HG02588 (cell line): ENCODE measurements at regions not wholly inside any gene's neighbourhood (a gene's known extent, or its start where the extent isn't known, plus 50 kb on each side); places are given as distances from the start of the nearest gene placed in this dataset.

Experiments
- ATAC-seq: cut with Tn5 transposase; IDR thresholded peaks from one replicate; pipeline ENCODE4 v1.9.1; 2021; ENCODE audit warnings: mild to moderate bottlenecking, moderate library complexity; ENCODE audit not compliant: unreplicated experiment

- ATAC-seq, result no peak
Observed at GRCh38 chr2:51484605-51485004, 452.7 kb upstream of the NRXN1 start.

GRCh38 chr2:51483720-51484119, 451.8 kb upstream of the NRXN1 start:
- no peak for ATAC-seq

GRCh38 chr2:51472783-51473182, 440.9 kb upstream of the NRXN1 start:
- ATAC-seq, result no peak

GRCh38 chr2:51472300-51472699, 440.4 kb upstream of the NRXN1 start:
- no peak for ATAC-seq

GRCh38 chr2:51469102-51469501, 437.2 kb upstream of the NRXN1 start:
- no peak for ATAC-seq

- no peak for ATAC-seq
Observed at GRCh38 chr2:51465326-51465725, 433.4 kb upstream of the NRXN1 start.

GRCh38 chr2:51454177-51454576, 422.2 kb upstream of the NRXN1 start:
- ATAC-seq, result no peak

- no peak for ATAC-seq
Observed at GRCh38 chr2:51448911-51449310, 417.0 kb upstream of the NRXN1 start.

GRCh38 chr2:51441786-51442185, 409.9 kb upstream of the NRXN1 start:
- no peak for ATAC-seq

- ATAC-seq, result no peak
Observed at GRCh38 chr2:51424418-51424817, 392.5 kb upstream of the NRXN1 start.

- ATAC-seq, result no peak
Observed at GRCh38 chr2:51420511-51420910, 388.6 kb upstream of the NRXN1 start.

GRCh38 chr2:51413726-51414125, 381.8 kb upstream of the NRXN1 start:
- no peak for ATAC-seq

- ATAC-seq, result no peak
Observed at GRCh38 chr2:51410331-51410730, 378.4 kb upstream of the NRXN1 start.

- ATAC-seq, result no peak
Observed at GRCh38 chr2:51409920-51410319, 378.0 kb upstream of the NRXN1 start.

- no peak for ATAC-seq
Observed at GRCh38 chr2:51404226-51404625, 372.3 kb upstream of the NRXN1 start.

GRCh38 chr2:51401546-51401945, 369.6 kb upstream of the NRXN1 start:
- ATAC-seq, result no peak

- no peak for ATAC-seq
Observed at GRCh38 chr2:51387235-51387634, 355.3 kb upstream of the NRXN1 start.

- no peak for ATAC-seq
Observed at GRCh38 chr2:51379997-51380396, 348.1 kb upstream of the NRXN1 start.

- no peak for ATAC-seq
Observed at GRCh38 chr2:51368250-51368649, 336.3 kb upstream of the NRXN1 start.

GRCh38 chr2:51350100-51350499, 318.2 kb upstream of the NRXN1 start:
- no peak for ATAC-seq

- ATAC-seq, result no peak
Observed at GRCh38 chr2:51344886-51345285, 313.0 kb upstream of the NRXN1 start.

- no peak for ATAC-seq
Observed at GRCh38 chr2:51335087-51336058, 303.4 kb upstream of the NRXN1 start.

GRCh38 chr2:51329512-51329911, 297.6 kb upstream of the NRXN1 start:
- no peak for ATAC-seq
